ENCODE measurements at regions not wholly inside any gene's neighbourhood (a gene's known extent, or its start where the extent isn't known, plus 50 kb on each side); places are given as distances from the start of the nearest gene placed in this dataset.
"Not testable (repeated sequence)": the region's sequence is repeated elsewhere in the genome, so short reads cannot be mapped to it uniquely, and the experiment has no call there.

DNA sequence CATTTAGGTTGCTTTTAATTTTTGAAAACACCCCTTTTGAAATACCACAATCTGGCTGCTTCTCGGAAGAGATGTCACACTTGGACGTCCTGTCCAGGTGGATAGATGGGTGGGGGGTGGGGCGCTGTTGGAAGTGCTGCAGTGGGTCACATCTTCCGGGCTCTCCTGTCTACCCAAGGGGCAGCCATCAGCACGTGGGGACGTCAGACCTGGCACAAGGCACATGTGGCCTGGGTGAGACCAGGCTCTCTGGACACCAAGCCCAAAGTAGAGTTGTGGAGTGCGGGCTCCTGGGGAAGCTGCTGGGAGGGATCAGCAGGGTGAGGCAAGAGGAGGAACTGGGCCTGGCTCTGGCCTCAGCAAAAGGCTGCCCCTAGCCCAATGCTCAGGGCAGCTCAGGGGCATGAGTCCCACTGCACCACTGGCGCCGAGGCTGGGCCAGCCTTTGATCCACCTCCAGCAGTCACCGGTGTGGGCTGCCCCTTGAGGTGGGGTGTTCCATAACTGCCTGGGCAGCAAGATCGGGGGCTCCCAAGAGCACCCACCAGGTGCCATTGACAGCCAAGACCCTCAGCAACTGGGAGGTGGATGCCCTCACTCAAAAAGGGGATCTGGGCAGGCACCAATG lies 68.6 kb upstream of the CCND1 start:
- no peak for DNase-seq (ENCODE audit: low read depth in 2 of 3, low spot score in 2 of 3)

DNA sequence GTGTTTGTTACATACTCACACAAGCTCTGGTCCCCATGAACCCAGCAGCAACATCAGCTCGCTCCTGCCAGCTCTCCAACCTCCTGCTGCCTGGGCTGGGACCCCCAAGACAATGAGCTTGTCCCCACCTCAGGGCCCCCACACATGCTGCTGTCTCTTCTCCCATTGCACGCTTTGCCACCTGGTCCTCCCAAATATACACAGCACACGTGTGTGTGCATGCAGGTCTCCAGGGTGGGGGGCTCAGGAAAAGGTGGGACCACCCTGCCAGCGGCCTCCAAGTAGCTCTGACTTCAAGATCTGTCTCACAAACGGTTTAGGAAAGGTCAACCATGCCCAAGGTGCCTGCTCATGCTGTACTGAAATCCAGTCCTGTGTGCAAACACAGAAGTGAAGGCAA lies 68.1 kb upstream of the CCND1 start:
- DNase-seq (ENCODE audit: low read depth in 2 of 3, low spot score in 2 of 3): no peak

DNA sequence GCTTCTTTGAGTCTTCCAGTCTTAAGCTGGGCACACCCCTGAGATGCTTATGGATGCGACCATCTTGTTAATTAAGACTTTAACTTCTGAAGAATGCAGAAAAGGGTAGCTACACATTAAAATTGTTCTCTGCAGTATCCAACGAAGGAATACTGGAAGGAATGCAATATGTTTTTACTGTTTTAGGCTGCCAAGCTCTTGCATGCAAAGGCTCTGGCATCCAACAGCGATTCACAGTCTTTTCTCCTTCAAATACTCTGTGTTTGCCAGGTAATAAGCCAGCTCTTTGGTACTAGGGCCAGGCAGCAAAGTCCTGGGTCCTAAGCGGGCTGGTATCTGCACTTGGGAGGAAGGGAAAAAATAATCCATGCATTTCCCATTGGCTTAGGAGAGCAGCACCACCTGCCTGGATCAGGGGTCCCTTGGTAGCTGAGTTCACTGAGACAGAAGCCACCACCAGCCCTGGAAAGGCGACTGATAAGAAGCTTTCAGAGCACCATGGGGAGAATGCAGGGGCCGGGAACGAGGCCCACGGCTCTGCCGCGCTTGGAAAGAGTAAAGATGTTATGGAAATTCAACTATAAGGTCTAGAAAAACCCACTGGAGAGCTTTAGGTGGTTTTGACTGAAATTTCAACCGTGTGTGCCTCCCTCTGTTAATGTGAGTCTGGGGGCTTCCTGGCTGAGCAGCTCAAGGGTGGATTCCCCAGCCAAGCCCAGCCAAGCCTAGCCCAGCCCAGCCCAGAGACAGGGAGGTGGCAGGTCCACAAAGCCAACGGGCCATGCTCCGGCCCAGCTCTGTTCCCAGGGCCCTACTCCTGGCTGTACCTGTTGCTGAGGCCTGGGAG lies 67.0 kb upstream of the CCND1 start:
- no peak for DNase-seq (ENCODE audit: low read depth in 2 of 3, low spot score in 2 of 3)

DNA sequence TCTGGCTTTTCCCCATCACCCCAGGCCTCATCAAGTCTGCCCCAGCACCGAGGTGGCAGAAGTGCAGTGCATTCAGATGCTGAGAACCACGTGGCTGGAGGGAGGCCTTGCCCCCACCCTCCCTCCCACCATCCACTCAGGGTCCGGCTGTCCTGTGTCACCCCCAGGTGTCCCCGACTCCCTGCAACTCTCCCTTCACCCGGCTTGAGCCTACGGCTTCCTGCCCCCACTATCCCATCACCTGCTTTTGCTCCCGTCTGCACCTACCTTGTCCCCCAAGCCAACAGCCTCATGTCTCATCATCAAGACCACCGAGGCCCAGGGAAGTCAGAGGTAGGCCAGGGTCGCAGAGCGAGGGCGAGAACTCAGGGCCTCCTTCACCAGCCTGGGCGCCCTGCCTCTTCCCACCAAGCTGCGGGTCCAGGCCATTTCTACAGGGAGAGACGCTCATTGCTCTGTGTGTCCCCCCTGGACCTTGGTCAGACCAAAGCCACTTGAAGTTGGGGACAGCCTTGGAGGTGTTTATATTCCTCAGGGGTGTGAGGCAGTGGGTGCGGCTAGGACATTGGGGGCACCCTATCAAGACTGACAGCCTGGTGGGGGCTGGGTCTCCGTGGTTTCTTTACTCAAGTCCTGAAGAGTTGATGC lies 66.2 kb upstream of the CCND1 start:
- DNase-seq (ENCODE audit: low read depth in 2 of 3, low spot score in 2 of 3): no peak

DNA sequence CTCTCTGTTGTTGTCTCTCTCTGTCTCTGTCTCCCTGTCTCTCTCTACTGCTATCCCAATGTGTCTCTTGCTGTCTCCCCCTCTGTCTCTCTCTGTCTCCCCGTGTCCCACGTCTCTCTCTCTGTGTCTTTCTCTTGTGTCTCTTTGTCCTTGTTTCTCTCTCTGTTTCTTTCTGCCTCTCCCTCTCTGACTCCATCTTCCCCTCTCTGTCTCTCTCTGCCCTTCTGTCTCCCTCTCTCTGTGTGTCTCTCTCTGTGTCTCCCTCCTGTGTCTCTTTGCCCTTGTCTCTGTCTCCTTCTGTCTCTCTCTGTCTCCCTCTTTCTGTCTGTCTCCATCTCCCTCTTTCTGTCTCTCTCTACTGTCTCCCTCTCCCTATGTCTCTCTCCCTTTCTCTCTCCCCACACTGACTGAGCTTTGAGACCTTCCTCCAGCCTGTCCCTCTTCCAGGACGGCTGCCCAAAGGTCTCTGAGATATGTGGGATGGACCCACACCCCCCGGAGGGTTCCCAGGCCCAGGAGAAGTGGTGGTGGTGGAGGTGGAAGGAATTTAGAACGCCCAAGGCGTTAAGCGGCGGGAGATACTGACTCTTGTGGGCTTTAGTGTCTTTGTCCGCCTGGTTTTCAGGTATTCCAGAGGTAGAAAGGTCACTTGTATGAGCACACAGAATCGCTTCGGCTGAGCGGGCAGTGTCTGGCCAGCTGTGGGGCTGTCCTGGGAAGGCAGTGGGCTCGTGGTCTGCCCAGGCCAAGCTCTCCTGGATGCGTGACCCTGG lies 65.5 kb upstream of the CCND1 start:
- no peak for DNase-seq (ENCODE audit: low read depth in 2 of 3, low spot score in 2 of 3)

DNA sequence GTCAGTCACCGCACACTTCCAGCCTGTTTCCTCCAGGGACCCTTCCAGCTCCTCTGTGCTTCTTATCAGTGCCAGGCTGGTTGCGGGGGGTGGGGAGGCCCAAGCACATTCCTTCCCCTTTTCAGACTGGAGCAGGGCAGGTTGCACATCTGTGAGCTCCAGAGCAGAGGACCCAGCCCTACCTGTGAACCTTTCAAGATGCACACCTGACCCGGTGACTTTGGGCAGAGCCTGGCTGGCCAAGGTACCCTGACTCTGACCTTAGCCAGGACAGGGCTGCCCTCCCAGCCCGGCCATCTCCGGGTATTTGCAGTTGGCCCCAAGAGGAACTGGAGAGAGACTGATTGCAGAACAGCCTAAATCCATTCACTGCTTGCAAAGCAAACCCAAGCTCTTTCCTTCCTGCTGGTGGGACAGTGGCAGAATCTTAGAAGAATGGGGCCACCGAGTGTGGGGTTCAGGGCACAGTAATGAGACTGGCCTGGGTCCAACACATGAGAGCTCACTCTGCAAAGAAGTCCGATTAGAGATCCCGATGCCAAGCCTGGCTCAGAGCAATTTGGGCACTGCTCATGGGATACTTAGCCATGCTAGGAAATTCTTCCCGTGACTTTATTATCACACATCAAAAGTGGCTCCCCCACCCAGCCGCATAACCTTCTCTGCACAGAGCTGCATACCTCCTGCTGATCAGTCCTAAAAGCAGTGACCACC lies 64.7 kb upstream of the CCND1 start:
- DNase-seq (ENCODE audit: low read depth in 2 of 3, low spot score in 2 of 3): no peak

DNA sequence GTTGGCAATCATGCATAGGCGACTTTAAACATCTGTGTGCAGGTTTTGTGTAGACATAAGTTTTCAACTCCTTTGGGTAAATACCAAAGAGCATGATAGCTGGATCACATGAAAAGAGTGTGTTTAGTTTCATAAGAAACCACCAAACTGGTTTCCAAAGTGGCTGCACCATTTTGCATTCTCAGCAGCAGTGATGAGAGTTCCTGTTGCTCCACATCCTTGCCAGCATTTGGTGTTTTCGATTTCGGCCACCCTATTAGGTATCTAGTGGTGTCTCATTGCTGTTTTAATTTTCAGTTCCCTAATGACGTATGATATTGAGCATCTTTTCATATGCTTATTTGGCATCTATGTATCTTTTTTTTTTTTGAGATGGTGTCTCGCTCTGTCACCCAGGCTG lies 62.8 kb upstream of the CCND1 start:
- no peak for DNase-seq (ENCODE audit: low read depth in 2 of 3, low spot score in 2 of 3)

DNA sequence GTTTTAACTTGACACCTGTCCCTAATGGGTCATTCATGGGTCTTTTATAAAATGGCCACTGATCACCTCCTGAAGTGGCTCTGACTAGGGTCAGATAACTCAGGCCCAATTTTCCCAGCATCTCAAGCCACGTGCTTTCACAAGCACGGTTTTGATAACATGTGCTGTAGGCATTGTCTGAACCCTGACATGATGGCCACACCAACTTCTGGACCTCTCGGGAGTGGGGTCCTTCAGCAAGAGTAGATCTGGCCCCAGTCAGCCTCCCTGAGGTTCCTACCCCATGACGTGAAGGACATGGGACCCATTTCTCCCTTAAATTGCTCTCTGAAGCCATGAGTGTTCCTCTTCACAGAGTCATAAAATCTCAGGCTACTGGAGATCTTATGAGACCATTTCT lies 60.4 kb upstream of the CCND1 start:
- no peak for DNase-seq (ENCODE audit: low read depth in 2 of 3, low spot score in 2 of 3)

DNA sequence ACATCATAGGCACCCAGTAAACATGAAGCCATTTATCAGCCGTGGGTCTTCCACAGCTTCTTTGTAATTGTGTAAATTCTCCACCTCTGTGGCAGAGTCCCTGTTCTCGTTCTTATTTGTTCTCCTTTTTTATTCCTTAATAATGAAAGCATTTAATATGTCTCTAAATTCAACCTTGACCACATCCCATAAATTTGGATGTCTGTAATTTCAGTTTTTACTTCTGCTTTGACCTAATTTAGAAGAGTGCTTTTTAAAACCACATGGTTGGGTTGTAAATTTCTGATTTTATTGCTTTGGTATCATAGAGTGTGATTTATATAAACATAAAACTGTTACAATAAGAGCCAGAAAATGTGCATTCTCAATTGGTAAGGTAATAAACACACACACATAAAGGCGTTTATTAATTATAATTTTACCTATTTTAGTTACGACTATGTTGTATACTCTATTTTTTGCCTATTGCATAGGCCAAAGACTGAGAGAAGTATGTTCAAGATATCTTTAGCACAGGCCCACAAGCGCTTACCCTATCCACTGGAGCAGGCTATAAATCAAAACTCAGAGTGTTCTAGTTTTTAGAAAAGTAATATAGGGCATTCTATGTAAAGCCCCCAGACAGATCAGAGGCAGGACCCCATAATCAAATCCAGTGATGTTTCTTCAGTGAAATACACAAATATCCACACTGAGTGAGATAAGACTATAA lies 58.0 kb upstream of the CCND1 start:
- DNase-seq (ENCODE audit: low read depth in 2 of 3, low spot score in 2 of 3): no peak

DNA sequence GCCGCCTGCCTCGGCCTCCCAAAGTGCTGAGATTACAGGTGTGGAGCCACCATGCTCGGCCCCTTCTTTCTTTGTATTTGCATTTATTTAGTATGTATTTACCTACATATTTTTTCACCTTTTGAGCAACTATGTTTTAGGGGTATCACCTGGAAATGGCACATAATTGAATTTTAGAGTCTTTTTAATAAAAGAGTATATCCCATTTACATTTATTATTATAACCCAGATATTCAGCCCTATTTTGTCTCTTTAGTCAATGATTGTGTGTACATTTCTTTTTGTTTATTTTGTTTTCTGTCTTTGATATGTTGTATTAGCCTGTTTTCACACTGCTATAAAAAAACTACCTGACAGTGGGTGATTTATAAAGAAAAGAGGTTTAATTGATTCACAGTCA lies 56.8 kb upstream of the CCND1 start:
- no peak for DNase-seq (ENCODE audit: low read depth in 2 of 3, low spot score in 2 of 3)

DNA sequence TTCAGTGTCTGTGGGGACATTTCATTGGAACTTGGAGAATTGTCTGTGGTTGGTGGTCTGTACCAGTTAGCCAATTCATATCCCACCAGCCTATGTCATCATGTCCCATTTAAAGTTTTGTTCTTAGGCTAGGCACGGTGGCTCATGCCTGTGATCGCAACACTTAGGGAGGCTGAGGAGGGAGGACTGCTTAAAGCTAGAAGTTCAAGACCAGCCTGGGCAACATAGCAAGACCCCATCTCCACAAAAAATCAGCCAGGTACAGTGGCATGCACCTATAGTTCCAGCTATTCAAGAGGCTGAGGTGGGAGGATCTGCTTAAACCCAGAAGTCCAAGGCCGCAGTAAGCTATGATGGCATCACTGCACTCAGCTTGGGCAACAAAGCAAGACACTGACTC lies 55.6 kb upstream of the CCND1 start:
- no peak for DNase-seq (ENCODE audit: low read depth in 2 of 3, low spot score in 2 of 3)

DNA sequence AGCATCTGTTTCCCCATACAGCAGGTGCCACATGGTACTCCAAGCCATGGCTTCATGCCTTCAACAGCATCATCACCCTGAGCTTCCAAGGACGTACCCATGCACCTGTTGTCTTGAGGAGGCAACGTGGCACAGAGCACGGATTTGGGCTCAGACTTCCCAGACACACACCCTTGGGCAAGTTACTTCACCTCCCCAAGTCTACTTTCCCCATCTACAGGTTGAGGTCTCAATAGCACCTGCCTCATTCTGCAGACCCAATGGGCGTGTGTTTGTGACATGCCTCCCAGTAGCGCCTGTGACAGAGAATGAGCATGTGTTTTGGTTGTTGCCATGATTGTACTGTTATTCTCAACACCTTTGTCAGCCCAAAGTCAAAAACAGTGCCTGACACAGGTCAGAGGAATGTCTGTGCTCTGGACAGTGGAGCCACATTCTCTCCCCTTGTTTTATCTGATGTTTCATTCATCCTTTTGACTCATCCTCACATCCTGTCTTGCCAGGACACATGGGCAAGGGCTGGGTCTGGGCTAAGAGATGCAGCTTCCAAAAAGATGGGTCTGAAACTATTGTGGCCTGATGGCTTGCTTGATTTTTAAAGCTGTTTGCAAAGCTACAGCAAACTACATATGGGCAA lies 53.4 kb upstream of the CCND1 start:
- no peak for DNase-seq (ENCODE audit: low read depth in 2 of 3, low spot score in 2 of 3)

DNA sequence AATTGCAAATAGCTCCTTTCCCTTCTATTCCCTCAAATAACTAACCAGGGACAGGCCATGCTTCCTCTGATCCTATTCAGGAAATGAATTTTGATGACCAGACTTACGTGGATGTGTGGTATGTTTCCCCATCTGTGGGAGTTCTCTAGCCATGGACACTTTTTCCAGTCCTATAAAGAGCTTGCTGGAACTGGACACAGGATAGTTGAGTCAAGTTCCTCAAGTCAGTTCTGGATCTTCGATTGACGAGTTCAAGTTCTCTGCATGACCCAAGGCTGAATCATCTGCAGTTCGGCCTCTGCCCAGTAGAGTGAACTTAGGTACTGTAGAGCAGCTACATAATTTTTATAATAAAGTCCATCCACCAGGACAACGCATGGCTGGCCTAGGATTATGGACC lies 52.7 kb upstream of the CCND1 start:
- no peak for DNase-seq (ENCODE audit: low read depth in 2 of 3, low spot score in 2 of 3)

DNA sequence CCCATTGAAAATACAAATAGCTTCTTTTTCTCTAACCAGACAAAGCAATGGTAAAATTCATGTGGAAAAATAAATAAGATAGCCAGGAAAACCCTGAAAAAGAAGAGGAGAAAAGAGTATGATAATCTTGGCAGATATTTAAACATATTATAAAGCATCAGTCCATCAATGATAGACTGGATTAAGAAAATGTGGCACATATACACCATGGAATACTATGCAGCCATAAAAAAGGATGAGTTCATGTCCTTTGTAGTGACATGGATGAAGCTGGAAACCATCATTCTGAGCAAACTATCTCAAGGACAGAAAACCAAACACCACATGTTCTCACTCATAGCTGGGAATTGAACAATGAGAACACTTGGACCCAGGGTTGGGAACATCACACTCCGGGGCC lies 50.9 kb upstream of the CCND1 start:
- not testable (repeated sequence) for DNase-seq (ENCODE audit: low read depth in 2 of 3, low spot score in 2 of 3)
